ENCODE measurements at regions not wholly inside any gene's neighbourhood (a gene's known extent, or its start where the extent isn't known, plus 50 kb on each side); places are given as distances from the start of the nearest gene placed in this dataset.

DNA sequence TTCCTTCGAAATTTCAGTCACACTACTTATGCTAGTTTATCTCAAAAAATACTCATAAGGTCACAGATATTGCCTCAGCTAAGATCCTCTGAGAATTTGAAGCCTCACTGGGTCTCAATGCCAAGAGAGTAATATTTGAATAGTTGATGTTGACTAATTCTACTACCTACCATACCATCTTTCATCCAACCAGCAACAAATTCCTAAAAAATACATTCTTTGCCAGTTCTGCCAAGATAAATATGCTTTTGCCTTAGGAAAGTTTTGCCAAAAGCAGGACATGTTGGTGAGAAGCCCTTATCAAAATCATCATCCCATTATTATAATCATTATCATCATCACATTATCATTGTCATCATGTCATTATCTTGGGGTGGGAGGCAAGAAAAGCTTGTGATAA, 544.6 kb upstream of the ZEB2 start:
- no peak for DNase-seq
- no peak overlapping the region for H3K4me2 ChIP-seq (ENCODE audit: insufficient read depth, insufficient read length, low read length)

More for the DNA sequence above, 544.6 kb upstream of the ZEB2 start:
- Histone ChIP-seq H3K79me1 (ENCODE audit: insufficient read depth, low read depth, low read length, poor library complexity, severe bottlenecking) (no peaks in the 10 kb centered on the region), H3K18ac (ENCODE audit: insufficient read length, low read depth, low read length) (no peak overlapping the region), H3K4me1 (ENCODE audit: insufficient read depth, low read length) (no peaks in the 10 kb centered on the region), H4K8ac (replicated peaks; ENCODE audit: insufficient read length, low read depth, low read length) (no peak overlapping the region), H2BK15ac (ENCODE audit: low read depth, low read length) (no peak overlapping the region), H3K79me2 (ENCODE audit: insufficient read depth, low read length) (no peaks in the 10 kb centered on the region), H2BK20ac (ENCODE audit: low read depth, low read length, poor library complexity, severe bottlenecking) (no peak overlapping the region), H3K14ac (ENCODE audit: insufficient read depth, low read length) (no peak overlapping the region), H3K27me3 (ENCODE audit: insufficient read depth, low read length) (no peaks in the 10 kb centered on the region), H2BK12ac (ENCODE audit: insufficient read length, low read depth, low read length) (no peak overlapping the region), H2BK5ac (ENCODE audit: insufficient read length, low read length) (no peak overlapping the region), H3K9ac (ENCODE audit: extremely low read depth, insufficient read length, low read length) (no peak overlapping the region), H3K27ac (ENCODE audit: insufficient read length, low read depth, low read length) (no peak overlapping the region), H4K20me1 (ENCODE audit: control insufficient read depth, insufficient read depth, insufficient read length) (no peaks in the 10 kb centered on the region), H4K91ac (ENCODE audit: insufficient read length, low read depth, low read length) (no peak overlapping the region), H2AK5ac (ENCODE audit: insufficient read length, low read length) (no peak overlapping the region), H4K5ac (ENCODE audit: insufficient read length, low read depth, low read length) (no peak overlapping the region), H3K23ac (ENCODE audit: insufficient read length, low read depth, low read length) (no peak overlapping the region), H2AFZ (ENCODE audit: low read length) (no peak overlapping the region), H2BK120ac (ENCODE audit: low read depth, low read length, poor library complexity, severe bottlenecking) (no peak overlapping the region), H3K56ac (ENCODE audit: insufficient read length, low read depth, low read length) (no peak overlapping the region), H3K23me2 (ENCODE audit: insufficient read length, low read depth, low read length, poor library complexity, severe bottlenecking) (no peaks in the 10 kb centered on the region), H3T11ph (ENCODE audit: low read length) (no peak overlapping the region), H3K4ac (ENCODE audit: low read depth, low read length) (no peak overlapping the region), H3K9me3 (ENCODE audit: control insufficient read depth, low read depth, low read length) (peaks cover under 1% of the 10 kb centered on the region)
- no CpG with 5 or more reads among the region's 1 CpG for WGBS (ENCODE audit: extremely low coverage, insufficient read length, low lambda C conversion rate)
- peaks cover 0 to 3% (median 0%) of the 10 kb centered on the region in 3 experiments; a peak in 2 of 7 replicates for H3K36me3 Mint-ChIP-seq (ENCODE audit: insufficient read depth in 1 of 3, low read depth in 3 of 3)
- no peaks in the 10 kb centered on the region; a peak in 2 of 4 replicates for H3K4me1 Mint-ChIP-seq
- H3K27me3 Mint-ChIP-seq (ENCODE audit: low read depth), result no peaks in the 10 kb centered on the region
- H3K4me3 Mint-ChIP-seq, result no peak overlapping the region
- TF ChIP-seq, protein P1, sequence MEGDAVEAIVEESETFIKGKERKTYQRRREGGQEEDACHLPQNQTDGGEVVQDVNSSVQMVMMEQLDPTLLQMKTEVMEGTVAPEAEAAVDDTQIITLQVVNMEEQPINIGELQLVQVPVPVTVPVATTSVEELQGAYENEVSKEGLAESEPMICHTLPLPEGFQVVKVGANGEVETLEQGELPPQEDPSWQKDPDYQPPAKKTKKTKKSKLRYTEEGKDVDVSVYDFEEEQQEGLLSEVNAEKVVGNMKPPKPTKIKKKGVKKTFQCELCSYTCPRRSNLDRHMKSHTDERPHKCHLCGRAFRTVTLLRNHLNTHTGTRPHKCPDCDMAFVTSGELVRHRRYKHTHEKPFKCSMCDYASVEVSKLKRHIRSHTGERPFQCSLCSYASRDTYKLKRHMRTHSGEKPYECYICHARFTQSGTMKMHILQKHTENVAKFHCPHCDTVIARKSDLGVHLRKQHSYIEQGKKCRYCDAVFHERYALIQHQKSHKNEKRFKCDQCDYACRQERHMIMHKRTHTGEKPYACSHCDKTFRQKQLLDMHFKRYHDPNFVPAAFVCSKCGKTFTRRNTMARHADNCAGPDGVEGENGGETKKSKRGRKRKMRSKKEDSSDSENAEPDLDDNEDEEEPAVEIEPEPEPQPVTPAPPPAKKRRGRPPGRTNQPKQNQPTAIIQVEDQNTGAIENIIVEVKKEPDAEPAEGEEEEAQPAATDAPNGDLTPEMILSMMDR (conservative IDR thresholded peaks at IDR 0.05), result no peak
- no peak overlapping the region for H3K27ac Mint-ChIP-seq
- peaks cover 2 to 4% of the 10 kb centered on the region in 2 experiments; a peak in 3 of 5 replicates for H3K9me3 Mint-ChIP-seq
